HG03066 (cell line): ENCODE measurements at regions not wholly inside any gene's neighbourhood (a gene's known extent, or its start where the extent isn't known, plus 50 kb on each side); places are given as distances from the start of the nearest gene placed in this dataset.
"Not testable (repeated sequence)": the region's sequence is repeated elsewhere in the genome, so short reads cannot be mapped to it uniquely, and the experiment has no call there.

Experiments used
- ATAC-seq: cut with Tn5 transposase; IDR thresholded peaks from one replicate; pipeline ENCODE4 v1.9.1; 2021; ENCODE audit warnings: low read depth; ENCODE audit not compliant: unreplicated experiment

- ATAC-seq = not testable (repeated sequence)
Observed at GRCh38 chr10:78681986-78682385, 386.8 kb upstream of the ZMIZ1 start.

- ATAC-seq = no peak
Observed at GRCh38 chr10:78684947-78685346, 383.8 kb upstream of the ZMIZ1 start.

DNA sequence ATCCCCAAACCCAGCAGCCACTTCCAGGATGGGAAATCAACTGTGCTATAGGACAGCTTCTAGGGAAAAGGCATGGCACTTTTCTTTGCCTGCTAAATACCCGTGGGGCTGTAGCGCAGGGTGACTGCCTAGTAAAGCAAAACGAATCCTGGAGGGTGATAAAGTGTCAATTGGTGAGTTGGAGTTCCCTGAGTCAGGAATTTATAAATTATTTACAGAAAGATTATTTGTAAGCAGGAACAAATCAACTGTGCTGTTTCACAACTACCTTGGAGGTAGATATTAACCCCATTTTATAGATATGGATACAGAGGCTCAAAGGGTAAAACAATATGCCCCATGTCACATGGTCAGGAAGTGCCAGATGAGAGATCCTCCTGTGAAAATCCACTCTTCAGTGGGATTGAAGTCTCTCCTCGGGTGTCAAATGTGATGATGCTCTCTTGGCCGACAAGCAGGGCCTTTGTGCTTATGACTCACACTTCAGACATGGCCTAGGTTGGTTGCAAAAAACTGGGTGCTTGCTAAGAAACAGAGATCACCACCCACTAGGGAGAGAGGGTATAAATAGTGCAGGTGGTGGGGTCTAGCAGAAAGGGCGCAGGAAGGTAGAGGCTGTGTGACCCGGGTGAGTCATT is 383.2 kb upstream of the ZMIZ1 start:
- no peak for ATAC-seq

DNA sequence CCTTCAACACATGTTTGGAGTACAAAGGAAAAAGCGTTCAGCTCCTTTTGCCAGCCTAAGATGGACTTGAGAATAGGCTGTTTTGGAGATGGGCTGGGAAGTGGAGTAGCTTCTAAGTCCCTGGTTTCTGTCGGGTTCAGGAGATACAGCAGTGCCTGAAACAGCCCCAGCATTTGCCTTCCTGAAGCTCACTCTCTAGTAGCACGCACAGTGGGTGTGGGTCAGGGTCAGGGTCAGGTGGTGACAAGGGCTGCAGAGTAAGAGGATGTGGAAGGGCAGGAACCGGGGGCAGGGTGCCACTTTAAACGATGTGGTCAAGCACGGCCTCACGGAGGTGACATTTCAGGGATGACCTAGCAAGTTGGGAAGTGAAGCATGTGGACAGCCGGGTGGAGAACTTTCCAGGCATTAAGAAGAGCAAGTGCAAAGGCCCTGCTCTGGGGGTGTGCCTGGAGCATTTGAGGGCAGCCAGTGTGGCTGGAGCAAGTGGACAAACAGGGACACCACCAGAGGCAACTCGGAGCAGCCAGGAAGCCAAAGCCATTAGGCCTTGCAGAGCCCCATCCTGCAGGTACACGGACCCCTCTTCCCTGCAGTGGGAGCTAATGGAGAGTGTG is 382.2 kb upstream of the ZMIZ1 start:
- ATAC-seq = no peak

- ATAC-seq = no peak
Observed at GRCh38 chr10:78687626-78688025, 381.1 kb upstream of the ZMIZ1 start.

GRCh38 chr10:78688230-78688900 is 380.4 kb upstream of the ZMIZ1 start:
- ATAC-seq = no peak

DNA sequence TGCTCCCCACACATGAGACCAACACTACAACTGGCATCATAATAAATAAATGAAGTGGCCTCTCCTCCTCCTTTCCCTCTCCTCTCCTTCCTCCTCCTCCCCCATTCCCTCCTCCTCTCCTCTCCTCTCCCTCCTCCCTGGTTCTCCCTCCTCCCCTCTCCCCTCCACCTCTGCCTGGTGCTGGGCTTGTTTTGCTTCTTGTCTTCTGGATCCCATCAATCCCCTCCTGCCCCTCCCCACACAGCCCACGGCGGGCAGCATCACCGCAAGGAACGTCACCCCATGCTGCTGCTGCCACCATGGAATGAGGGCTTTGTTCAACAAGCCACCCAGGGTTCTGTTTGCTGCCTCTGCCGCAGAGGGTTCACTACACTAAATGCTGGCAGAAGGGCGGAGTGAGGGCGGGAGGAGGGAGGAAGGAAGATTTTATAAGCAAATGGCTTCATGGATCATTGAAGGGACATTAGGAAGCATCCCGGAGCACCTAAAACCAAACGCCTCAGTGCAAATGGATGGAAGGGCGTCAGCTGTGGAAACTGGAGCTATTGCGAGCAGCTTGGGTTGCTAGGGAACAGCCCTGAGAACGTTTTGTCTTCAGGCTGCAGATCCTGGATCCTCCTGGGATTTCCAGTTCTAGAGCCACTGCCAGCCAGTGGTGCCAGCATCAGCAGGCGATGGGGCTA is 379.7 kb upstream of the ZMIZ1 start:
- ATAC-seq = no peak

- no peak for ATAC-seq
Observed at GRCh38 chr10:78689584-78689935, 379.2 kb upstream of the ZMIZ1 start.

DNA sequence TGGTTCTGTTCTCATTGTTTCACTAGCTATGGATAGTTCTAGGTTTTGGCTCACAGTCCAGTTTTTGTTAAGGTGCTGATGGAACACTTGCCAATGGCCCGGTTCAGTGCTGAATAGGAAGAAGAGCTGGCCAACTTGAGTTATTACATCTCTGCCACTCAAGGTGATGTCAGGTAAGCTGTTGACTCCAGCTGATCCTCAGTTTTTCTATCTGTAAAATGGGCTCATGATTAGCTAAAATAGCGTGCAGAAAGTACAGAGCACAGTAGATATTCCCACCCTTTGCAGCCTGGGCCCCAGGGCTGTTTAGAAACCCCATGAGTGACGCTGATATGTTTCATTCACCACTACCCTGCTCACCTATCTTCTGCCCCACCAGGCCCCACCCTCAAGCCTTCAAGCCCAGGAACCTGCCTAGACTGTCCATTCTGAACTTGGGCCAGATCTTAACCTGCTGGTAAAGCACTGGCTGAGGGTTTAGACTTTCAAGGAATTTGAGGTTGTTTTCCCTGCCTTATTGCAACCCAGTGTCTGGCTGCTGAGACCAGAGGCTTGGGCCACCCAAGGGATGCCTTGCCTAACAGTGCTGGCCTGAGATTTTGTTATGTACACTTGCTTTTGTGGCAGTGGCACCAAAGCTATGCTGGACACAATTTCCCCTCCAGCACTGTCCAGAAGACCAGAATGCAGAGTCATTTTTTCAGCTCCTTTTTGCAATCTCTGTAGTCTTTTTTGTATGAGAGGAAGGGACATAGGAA is 378.2 kb upstream of the ZMIZ1 start:
- no peak for ATAC-seq

- no peak for ATAC-seq
Observed at GRCh38 chr10:78691301-78692030, 377.3 kb upstream of the ZMIZ1 start.

GRCh38 chr10:78692071-78692470 is 376.7 kb upstream of the ZMIZ1 start:
- ATAC-seq = no peak

DNA sequence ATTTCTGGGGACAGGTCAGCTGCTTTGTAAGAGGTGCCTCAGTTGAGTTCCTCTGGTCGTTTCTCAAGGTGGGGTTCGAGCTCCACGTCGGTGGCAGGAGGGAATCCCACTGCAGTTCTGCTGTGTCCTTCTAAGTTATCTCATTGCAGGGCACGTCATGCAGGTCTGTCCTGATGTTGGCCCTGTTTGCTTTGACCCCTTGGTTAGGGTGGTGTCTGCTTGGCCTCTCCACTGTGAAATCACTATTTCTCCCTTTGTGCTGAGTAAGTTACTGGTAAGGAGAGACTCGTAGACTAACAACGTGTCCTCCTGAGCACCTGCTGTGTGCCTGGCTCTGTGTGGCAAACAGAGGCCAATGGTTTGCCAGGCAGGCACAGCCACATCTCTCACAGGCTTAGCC is 372.9 kb upstream of the ZMIZ1 start:
- ATAC-seq = no peak

DNA sequence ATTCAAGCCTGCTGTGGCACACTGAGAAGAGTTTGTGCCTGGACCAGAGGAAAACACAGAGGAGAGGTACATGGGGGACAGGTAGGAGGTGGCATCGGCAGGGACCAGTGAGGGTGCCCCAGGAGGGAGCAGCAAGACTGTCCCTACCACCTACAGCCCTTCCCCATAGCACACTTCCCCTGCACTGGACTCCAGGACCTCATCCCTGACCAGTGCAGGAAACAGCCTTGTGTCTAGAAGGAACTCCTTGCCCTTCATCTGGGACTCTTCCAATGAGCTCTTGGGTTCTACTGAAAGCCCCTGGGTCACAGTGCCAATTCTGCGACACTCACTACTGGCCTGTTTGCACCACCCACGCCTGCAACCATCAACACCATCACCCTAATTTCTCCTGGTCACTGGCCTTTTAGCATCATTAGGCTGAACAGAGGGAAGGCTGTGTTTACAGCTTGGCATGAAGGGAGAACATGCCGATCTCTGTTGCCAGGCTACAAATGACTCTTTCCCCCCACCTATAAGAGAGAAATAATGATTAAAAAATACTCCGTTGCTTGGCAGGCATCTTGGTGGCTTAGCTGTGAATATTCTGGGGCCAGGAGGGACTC is 371.9 kb upstream of the ZMIZ1 start:
- ATAC-seq = no peak

DNA sequence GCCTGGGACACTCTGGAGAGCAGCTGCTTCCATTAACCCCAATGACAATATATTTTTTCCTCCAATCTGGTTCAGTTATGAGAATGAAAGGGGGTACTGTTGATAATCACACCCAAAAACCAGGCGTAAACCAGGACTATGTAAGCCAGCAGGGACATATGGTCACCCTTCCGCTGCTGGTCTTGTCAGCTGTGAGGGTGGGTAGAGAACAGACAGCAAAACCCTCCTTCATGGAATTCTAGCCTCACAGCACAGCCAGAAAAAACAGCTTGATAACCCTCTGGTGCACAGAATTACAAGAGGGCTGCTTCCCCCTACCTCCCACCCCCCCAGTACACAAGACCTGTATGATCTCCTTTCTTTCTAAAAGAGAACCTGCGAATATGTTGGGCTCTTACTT is 368.8 kb upstream of the ZMIZ1 start:
- ATAC-seq = no peak

GRCh38 chr10:78700413-78700812 is 368.4 kb upstream of the ZMIZ1 start:
- no peak for ATAC-seq

GRCh38 chr10:78700816-78701520 is 367.8 kb upstream of the ZMIZ1 start:
- ATAC-seq = no peak

GRCh38 chr10:78702186-78702585 is 366.6 kb upstream of the ZMIZ1 start:
- no peak for ATAC-seq

DNA sequence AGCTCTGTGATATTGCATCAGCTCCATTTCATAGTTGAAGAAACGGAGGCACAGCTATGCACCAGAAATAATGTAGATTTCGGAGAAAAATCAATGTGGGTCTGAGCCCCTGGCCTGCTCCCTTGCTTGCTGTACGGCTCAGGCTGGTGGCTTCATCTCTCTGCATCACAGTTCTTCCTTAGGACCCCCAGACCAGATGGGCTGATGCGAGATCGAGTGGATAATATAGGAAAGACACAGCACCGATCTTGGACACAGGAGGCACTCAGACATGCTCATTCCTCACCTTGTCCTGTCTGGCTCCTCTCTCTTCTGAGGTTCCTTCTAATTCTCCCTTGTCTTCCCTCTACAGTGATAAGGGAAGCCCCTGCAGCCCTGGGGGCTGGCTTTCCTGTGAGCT is 365.9 kb upstream of the ZMIZ1 start:
- ATAC-seq = no peak

DNA sequence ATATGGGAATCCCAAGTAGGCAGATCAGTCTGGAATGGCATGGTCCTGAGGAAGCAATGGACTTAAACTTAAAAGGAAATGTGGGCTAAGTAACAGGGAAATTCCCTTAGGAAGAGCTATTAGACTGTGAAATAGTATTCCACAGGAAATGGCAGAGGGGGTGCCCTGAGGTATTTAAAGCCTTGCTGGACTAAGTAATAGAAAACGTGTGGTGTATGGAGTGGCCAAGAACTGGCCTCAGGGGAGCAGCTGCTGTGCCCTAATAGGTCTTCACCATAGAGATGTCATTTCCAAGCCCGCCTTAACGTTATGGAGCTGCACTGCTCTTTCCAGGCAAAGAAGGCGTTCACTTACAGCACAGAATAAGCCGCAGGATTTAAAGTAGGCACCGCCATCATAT is 365.2 kb upstream of the ZMIZ1 start:
- ATAC-seq = no peak
